Bone marrow (tissue), 2 donors: ENCODE measurements at regions not wholly inside any gene's neighbourhood (a gene's known extent, or its start where the extent isn't known, plus 50 kb on each side); places are given as distances from the start of the nearest gene placed in this dataset.

Experiments
- DNase-seq, 2 donors: peaks; one replicate each; lab custom pipeline; 2025; lab: John Stamatoyannopoulos, UW

DNA sequence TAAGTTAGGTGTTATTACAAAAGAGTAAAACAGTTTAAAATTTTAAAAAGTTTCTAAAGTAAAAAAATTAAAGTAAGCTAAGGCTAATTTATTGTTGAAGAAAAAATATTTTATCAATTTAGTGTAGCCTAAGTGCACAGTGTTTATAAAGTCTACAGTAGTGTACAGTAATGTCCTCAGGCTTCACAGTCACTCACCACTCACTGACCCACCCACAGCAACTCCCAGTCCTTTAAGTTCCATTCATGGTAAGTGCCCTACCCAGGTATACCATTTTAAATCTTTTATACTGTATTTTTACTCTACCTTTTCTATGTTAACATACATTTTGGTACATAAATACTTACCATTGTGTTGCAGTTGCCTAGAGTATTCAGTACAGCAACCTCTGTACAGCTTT is 120.3 kb upstream of the DKK2 start:
- no peak for DNase-seq

DNA sequence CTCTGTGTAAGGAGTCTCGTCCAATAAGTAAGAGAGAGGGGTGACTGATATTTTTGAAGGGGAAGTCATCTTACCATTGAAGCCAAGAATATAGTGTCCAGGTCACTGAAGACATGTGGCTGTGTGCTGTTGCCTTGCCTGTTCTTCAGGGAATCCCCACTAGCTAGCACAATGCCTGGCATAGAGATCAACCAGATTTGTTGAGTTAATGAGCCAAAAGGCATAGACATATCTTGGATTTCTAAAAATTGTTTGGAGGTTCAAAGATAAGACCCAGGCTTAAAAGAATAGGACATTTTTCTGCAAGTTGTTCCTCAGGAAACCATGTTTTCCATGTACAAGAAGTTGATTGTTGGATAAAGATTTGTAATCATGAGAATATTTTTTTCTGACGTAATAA is 119.3 kb upstream of the DKK2 start:
- DNase-seq = no peak

DNA sequence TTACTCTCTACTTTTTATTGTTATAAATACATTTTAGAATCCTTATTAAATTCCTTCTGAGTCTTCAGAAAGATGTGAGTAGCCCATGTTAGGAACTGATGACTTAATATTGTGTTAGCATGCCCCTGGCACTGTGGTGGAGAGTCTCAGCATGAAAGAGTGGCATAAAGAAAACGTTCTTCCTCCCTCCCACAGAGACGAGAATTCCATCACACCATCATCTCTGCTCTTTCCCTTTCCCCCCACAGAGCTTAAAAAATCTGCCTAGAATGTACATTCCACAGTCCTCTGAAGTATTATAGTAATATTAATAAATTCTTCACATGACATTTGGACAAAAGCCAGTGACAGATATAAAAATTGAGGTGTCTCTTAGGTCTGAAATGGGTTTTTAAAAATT is 117.8 kb upstream of the DKK2 start:
- DNase-seq = no peak

DNA sequence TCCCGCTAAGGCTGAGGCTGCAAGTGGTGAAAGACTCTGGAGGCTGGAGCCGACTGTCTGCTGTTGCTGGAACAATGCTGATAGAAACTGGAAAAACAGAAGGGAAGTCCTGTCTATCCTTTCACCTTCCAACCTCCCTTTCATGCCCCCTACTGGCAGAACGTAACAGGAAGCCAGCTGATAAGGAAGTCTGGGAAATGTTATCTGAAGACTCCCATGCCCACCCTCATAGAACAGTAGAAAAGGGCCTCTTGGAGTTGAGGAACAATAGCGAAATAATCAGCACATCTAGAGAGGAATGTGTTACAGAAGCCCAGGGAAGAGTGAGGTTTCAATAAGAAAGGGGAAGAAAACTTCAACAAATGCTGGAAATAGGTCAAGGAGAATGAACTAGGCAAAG is 117.1 kb upstream of the DKK2 start:
- DNase-seq = no peak

DNA sequence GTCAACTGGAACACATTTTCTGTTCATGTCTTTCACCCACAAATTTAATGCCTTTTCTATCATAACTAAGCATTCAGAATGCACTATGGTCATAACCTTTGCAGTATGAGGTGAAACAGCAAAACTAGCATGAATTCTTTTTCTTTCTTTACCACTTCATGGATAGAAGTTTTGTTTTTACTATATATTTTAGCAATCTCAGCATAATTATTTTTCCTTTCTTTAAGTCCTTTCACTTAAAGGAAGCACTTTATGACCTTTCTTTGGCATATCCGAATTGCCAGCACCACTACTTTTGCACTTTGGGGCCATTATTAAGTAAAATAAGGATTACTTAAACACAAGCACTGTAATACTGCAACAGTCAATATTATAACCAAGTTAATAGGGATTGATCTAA is 115.1 kb upstream of the DKK2 start:
- DNase-seq = no peak

DNA sequence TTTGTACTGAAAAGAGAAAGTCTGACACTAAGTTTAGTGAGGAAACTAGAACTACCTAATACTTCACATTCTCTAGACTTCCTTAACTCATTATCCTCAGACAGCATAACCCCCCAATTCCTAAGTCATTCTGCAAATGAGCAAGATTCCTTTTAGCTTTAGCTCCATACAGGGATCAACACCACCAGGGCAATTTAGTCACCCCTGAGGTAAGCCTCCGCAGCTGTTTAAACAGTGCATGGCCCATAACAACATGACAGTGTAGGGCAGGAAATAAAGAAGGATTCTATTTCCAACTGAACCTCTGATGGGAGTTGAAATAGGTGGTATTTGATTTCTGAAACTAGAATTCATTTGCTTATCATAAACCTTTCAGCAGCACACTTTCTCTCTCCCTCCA is 112.8 kb upstream of the DKK2 start:
- DNase-seq = no peak

DNA sequence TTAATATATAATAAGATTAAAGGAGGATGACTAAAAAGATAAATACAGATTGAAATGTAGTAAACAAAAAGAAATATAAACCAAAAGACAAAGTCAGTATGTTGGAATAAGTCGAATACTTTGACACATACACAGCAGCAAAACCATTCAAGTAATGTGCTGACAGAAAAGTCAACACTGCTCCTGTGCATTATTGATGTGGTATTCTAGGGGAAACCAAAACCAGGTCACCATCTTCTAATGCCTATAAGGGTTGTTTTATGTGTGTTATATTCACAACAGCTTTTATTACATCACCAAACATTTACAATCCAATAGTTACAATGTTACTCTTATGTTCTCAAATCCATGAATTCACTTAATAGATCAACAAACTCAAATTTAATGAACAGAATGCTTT is 111.8 kb upstream of the DKK2 start:
- DNase-seq = no peak

DNA sequence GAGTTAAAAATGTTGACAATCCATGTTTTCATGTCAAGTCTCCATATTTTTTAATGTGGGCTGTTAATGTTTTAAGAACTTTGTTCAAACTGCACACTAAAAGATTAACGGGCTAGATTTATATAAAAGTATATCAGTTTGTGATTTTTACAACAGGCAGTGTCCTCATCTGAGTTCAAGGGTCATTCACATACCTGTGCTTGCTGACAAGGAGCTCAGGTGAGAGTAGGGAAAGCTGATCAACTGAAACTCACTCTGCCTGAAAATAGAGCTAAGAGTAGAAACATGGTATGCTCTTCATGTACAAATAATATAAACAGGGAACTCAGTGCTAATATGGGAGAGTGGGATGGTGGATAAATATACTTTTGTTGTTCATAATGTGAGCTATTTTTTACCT is 102.3 kb upstream of the DKK2 start:
- no peak for DNase-seq

DNA sequence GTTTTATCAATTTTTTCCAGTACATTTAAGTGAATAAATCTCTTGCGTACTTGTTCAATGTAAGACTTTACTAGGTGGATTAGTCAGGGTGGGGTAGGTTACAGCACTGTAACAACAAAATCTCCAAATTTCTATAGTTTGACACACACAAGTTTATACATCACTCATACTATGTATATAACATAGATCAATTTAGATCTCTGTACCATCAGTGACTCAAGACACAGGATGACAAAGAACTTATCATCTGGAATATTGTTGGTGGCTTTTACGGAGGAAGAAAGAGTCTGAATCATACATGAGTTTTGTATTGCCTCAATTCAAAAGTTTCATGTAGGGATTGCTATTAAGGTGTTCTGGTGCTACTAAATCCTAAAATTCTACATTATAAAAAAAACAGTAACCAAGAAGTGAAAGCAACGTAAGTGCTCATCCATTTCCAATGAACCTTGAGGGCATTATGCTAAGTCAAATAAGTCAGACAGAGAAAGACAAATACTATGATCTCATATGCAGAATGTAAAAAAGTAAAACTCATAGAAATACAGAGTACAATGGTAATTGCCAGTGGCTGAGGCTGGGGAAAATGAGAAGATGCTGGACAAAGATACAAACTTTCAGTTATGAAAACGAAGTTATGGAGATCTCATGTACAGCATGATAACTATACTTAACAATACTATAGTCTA is 98.0 kb upstream of the DKK2 start:
- DNase-seq = no peak

DNA sequence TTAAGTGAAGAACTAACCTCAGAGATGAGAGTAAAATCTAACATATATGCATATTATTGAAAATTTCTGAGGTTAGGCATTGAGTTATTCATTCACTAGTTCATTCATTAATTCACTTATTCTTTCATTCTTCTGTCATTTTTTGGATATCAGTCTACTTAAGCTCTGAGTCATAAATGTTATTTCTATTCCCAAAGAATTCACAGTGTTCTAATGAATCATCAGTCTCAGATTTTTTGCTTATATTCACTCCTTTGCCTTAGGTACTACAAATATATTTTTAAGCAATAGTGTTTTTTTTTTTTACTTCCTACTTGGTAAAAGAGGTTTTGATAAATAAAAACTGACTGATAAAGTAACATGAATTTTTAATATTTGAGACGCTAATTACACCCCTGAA is 95.2 kb upstream of the DKK2 start:
- no peak for DNase-seq

DNA sequence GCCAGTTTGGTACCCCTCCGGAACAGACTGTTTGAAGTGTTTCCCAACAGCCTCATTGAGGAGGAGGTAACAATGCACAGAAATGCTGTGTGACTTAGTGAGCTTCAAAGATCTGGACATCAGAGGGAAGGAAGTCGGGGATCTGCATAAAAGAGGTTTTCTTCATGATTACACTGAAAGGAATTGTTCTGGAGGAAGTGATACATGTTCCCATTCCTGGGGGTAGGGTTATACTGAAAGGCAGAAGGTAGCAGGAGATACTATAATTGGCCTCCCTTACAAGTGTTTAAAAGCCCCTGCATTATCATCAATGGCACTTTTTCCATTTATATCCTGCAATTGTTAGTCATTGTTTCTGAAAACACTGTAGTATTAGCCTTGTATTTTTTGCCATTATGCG is 94.0 kb upstream of the DKK2 start:
- no peak for DNase-seq

DNA sequence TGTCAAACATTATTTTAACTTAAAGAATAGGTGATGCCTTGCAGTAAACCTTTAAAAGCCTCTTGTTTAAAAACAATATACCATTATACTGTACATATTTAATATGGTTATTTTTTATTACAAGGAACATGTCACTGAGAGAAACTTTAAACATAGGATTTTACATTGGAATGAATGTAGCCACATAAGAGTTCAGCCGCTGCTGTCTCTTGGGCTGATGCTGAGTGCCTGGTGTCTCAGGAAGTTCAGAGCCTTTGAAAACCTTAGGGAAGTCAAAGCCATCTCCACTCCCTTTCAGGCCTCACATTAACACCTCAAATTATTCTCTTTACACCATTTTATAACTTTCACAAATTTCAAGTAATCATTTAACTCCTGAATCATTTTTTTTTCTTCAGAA is 93.5 kb upstream of the DKK2 start:
- DNase-seq = no peak

DNA sequence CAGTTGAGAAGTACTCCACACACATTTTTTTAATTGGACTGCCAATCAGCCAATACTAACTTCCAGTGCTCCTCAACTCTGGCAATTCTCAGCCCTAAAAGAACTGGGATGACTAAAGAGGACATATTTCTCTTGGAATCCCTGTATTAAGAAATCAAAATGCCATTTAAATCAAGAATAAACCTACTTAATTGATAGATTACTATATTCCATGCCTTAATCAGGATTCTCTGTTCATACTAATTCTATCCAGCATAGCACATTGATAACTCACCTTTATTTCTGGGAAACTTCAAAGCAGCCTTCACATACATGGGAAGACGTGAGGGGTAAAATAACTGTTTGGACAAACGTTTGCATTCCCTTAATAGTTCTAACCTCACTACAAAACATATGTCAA is 93.0 kb upstream of the DKK2 start:
- no peak for DNase-seq

DNA sequence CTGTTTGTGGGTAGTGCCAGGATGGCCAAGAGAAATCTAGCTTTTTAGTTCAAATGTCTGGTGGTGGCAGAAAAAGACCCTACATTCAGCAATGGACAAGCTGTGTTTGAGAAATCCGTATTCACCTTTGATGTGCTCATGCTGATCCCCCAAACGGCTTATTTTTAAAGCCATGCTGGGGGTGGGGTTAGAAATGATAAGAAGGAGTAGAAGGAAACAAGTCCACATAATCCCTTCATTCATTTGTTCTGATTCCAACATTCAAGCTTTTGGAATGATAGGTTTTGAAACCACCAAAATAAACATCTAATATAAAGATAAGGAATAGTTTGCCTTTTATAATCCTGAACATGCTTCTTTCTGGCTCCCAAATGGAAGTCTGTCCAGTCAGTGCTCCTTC is 92.0 kb upstream of the DKK2 start:
- DNase-seq = no peak

DNA sequence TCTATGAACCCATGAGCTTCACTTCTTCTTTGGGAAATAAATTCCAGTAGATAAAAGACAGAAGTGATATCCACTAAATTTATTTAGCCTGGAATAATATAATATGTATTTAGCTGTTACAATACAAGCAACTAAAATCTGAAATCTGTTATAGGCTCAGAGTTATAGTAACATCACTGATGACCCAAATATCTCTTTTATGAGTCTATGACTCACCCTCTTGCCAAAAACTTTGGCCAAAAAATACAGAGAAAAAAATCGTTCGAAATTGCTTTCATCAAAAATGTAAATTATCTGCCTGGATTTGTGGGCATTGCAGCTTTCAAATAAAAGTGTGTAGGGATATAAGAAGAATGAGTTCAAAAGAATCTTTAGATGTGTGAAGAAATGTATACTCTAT is 89.4 kb upstream of the DKK2 start:
- DNase-seq = no peak

DNA sequence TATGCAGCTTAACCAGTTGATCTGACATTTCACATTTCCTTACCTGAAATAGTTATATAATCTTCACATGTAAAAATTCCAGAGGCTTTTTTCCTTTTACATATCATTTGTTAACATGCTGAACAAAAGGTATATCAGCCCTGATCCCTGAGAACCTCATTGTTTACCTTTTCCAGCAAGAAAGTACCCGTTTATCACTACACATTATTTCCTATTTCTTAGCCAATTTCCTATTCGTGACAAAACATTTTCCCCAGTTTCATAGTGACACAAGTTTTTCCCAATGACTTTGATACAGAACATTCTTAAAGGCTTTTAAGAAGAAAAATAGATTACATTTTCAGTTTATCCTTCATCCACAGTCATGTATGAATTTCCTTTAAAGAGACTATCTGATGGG is 86.6 kb upstream of the DKK2 start:
- no peak for DNase-seq

DNA sequence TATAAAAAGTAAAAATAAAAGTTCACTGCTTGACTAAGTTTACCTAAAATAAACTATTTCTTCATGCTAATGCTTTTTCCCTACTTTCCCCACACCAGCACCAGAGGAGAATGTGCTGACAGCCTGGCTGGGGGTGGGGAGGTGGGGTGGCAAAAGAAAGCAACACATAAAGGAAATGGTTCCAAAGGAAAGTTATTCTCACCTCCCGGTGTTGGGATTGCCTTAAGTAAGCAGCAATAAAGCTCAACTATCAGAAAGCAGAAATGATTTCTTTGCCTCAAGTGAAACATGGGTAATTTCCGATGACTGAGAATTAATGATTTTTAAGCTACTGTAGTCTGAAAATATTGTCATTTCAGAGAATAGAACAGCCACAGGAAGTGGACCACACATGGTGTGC is 84.5 kb upstream of the DKK2 start:
- no peak for DNase-seq

DNA sequence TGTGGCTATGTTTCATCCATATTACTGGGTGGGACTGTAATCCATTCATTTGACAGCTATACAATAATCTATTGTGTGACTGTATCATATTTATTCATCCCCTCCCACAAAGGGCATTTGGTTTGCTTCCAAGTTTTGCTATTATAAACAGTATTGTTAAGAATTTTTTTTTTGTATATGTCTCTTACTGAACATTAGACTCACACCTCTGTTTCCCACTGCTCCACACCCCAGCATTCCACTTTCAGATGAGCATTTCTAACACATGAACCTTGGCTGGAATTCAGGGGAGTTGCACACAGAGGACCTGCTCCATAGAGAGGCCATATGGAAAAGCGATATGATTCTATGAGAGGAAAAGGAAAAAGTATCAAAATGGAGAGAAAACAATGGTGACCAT is 81.6 kb upstream of the DKK2 start:
- DNase-seq = no peak

DNA sequence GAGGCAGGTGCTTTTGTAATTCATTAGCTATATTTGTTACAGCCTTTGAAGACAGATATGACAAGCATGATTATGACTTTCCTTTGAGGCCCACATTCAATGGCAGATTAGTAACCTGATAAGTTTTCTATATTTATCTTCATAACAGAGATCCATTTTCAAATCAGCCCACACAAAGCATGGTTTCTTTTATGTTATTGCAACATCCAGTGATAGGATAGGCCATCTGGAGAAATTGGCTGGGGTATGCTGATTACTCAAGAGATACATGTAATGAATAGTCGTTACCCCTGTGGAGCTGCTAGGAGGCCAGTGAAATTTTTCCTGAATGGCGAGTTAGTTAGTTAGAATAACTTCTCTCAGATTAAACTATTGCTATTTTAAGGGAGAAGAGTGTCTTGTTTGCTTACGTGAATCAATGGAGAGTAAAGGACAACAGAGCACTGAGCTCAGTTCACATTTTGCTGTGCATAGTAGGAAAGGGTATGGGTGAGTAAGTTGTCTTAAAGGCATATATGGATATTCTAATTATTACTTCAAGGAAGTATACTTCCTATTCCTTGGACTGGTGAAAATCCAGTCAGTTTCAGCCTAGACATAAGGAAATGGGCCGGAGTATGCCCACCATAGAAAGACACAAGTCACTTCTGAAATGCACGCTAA is 79.2 kb upstream of the DKK2 start:
- no peak for DNase-seq

DNA sequence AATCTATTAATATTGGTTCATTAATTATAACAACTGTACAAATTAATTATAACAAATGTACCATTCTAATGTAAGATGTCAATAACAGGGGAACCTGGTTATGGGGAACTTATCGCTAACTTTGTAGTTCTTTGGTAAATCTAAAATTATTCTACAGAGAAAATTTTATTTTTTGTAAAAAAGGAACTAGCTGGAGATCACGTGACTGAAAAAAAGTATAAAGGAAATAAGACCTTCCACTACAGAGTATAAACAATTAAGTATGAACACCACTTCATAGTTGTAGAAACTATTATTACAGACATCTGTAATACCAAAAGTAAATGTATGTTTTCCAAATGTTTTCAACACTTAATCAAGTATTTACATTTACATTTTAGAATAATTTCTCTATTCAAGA is 77.9 kb upstream of the DKK2 start:
- no peak for DNase-seq

DNA sequence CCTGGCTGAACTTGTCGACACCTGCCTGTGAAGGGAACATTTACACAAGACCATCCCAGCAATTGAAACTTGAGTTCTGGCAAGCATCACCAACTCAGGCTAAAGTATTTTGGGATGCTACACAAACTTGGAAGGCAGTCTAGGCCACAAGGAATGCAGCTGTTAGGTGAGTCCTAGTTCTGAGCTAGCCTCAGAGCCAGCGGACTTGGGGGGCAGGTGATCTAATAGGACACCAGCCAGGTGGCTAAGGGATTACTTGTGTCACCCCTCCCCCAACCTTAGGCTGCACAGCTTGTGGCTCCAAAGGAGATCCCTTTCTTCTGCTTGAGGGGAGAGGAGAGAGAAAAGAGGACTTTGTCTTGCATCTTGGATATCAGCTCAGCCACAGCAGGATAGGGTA is 62.3 kb upstream of the DKK2 start:
- DNase-seq = no peak

DNA sequence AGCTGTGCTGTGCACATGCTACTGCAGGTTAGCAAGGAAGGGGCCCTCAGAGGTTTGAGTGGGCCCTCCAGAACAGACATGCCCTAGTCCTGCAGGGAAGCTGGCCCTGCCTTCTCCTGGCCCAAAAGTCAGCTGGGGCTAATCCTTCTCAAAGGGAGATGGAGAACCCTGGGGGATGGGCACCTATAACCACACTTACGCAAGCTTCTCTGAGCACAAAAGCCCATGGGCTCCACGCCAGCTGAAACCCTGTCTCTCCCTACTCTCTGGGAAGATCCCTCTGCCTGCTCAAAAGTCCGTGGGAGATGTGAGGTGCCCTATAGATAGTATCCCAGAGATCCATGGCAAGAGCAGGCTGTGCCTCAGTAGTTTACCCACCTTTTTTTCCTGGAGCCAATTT is 58.9 kb upstream of the DKK2 start:
- no peak for DNase-seq

DNA sequence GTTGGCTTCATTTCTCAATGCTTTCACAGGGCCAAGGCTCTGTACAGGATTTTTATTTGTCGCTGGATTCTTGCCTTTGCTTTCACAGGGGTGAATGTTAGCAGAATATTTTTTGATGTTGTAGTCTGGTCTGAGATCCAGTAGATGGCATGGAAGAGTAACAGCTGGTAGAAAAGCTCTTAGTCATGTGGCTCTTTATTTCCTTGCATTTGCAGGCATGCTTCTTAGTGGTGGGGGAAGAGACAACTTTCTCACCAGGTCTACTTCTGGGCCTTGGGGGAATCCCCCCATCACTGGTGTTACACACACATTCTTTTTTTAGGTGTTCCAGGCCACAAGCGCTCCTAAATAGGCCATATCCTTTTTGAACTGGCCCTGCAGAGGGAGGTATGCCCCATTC is 58.2 kb upstream of the DKK2 start:
- DNase-seq = no peak
